B cell (primary cell): ENCODE measurements at regions not wholly inside any gene's neighbourhood (a gene's known extent, or its start where the extent isn't known, plus 50 kb on each side); places are given as distances from the start of the nearest gene placed in this dataset.

ENCODE experiments used
- ATAC-seq: fragments of 200-7000 bp; cut with Tn5 transposase; one replicate; pipeline ENCODE4 v1.10.0; 2021; ENCODE audit warnings: low read depth, mild to moderate bottlenecking, moderate number of reproducible peaks, moderate library complexity
- CTCF ChIA-PET: fragments of 350-600 bp; sonication (Branson Sonifier 250); formaldehyde crosslinking; loops from one replicate; lab custom pipeline; 2021; ENCODE audit warnings: antibody characterized with exemption, inconsistent platforms; lab: Charles Lee
- POLR2A ChIA-PET: fragments of 350-600 bp; sonication (Branson Sonifier 250); formaldehyde crosslinking; loops from one replicate; lab custom pipeline; 2021; ENCODE audit warnings: antibody characterized with exemption; lab: Charles Lee
- DNase-seq: peaks from one replicate; pipeline ENCODE4 v3.0.0; 2013
- H2AFZ ChIP-seq: 2 replicates; pipeline ENCODE4 v1.6.1; 2012; ENCODE audit warnings: mild to moderate bottlenecking, low read depth, low read length; ENCODE audit not compliant: insufficient read depth, poor library complexity, severe bottlenecking
- H3K27ac ChIP-seq, 2 donors: 1 replicate in 1 of 2; 2 replicates in 1 of 2; pipeline ENCODE4 v1.5.1; 2012 to 2013; ENCODE audit warnings: low read length in 2 of 2, mild to moderate bottlenecking in 2 of 2, moderate library complexity in 1 of 2
- H3K27me3 ChIP-seq, 4 experiments: fragments of 200-600 bp in 1 of 4; sonication (generic) in 1 of 4; replicated peaks in 1 of 4; 1 replicate in 2 of 4; 2 replicates in 2 of 4; pipeline versions ENCODE4 v1.6.1 to v1.7.0; 2013 to 2016; ENCODE audit warnings: low read length in 3 of 4, mild to moderate bottlenecking in 2 of 4, mixed read lengths in 1 of 4, moderate library complexity in 1 of 4; ENCODE audit not compliant: insufficient read depth in 4 of 4, control insufficient read depth in 3 of 4; ENCODE audit errors: control extremely low read depth in 1 of 4
- H3K36me3 ChIP-seq, 2 experiments: replicated peaks in 1 of 2; 1 replicate in 1 of 2; 2 replicates in 1 of 2; pipeline versions ENCODE4 v1.6.1 to v1.7.1; 2013; ENCODE audit warnings: low read length in 1 of 2; ENCODE audit not compliant: insufficient read depth in 2 of 2, control insufficient read depth in 1 of 2; ENCODE audit errors: control extremely low read depth in 1 of 2, extremely low read depth in 1 of 2
- H3K4me1 ChIP-seq, 2 donors: fragments of 200-600 bp in 1 of 2; sonication (generic) in 1 of 2; 1 replicate in 1 of 2; 2 replicates in 1 of 2; pipeline versions ENCODE4 v1.5.1 to v1.6.1; 2013 to 2017; ENCODE audit warnings: low read length in 2 of 2; ENCODE audit not compliant: control insufficient read depth in 2 of 2, insufficient read depth in 2 of 2
- H3K4me2 ChIP-seq: replicated peaks from 2 replicates; pipeline ENCODE3; 2012; ENCODE audit warnings: mild to moderate bottlenecking, low read depth, low read length; ENCODE audit not compliant: poor library complexity, severe bottlenecking
- H3K4me3 ChIP-seq, 5 experiments: fragments of 200-600 bp in 1 of 5; sonication (generic) in 1 of 5; 1 replicate in 3 of 5; 2 replicates in 2 of 5; pipeline versions ENCODE4 v1.5.1 to v1.7.0; 2011 to 2016; ENCODE audit warnings: low read length in 4 of 5, mild to moderate bottlenecking in 4 of 5, low read depth in 2 of 5, control low read depth in 1 of 5, moderate library complexity in 1 of 5; ENCODE audit not compliant: insufficient read depth in 1 of 5; ENCODE audit errors: control extremely low read depth in 1 of 5, extremely low read depth in 1 of 5
- H3K79me2 ChIP-seq: fragments of 200-600 bp; sonication (generic); one replicate; pipeline ENCODE4 v1.6.0; 2016; ENCODE audit warnings: low read length; ENCODE audit not compliant: control insufficient read depth, insufficient read depth
- H3K9ac ChIP-seq: fragments of 200-600 bp; sonication (generic); 2 replicates; pipeline ENCODE4 v1.6.1; 2017; ENCODE audit warnings: mild to moderate bottlenecking, low read length, moderate library complexity
- H3K9me3 ChIP-seq, 3 donors: one replicate each; pipeline versions ENCODE4 v1.6.1 to v1.7.1; 2013; ENCODE audit warnings: low read length in 2 of 3; ENCODE audit not compliant: control insufficient read depth in 2 of 3, insufficient read depth in 1 of 3; ENCODE audit errors: control extremely low read depth in 1 of 3
- H4K20me1 ChIP-seq: 2 replicates; pipeline ENCODE4 v1.6.0; 2012; ENCODE audit warnings: mild to moderate bottlenecking, low read length; ENCODE audit not compliant: insufficient read depth, control insufficient read depth, poor library complexity, severe bottlenecking
- H3K27ac Mint-ChIP-seq: one replicate; pipeline ENCODE4 v1.8.0; 2021; ENCODE audit warnings: mixed read lengths
- H3K27me3 Mint-ChIP-seq: one replicate; pipeline ENCODE4 v1.8.0; 2021; ENCODE audit warnings: mixed read lengths
- H3K4me1 Mint-ChIP-seq: one replicate; pipeline ENCODE4 v1.8.0; 2021; ENCODE audit warnings: mixed read lengths
- H3K4me3 Mint-ChIP-seq: one replicate; pipeline ENCODE4 v1.8.0; 2021; ENCODE audit warnings: mixed read lengths
- H3K9me3 Mint-ChIP-seq: one replicate; pipeline ENCODE4 v1.8.0; 2022; ENCODE audit warnings: mixed read lengths; ENCODE audit not compliant: insufficient read depth
- CTCF ChIP-seq: fragments of 200-600 bp; IDR thresholded peaks from one replicate; pipeline ENCODE4 v1.8.0; 2022; ENCODE audit warnings: antibody characterized with exemption, mild to moderate bottlenecking
- EZH2 ChIP-seq: IDR thresholded peaks from 2 replicates; pipeline ENCODE4 v1.6.1; 2012; ENCODE audit warnings: borderline replicate concordance, low read depth, mild to moderate bottlenecking, moderate library complexity, low read length; ENCODE audit not compliant: insufficient read depth, poor library complexity, severe bottlenecking
- WGBS: methylation state at CpG from one replicate; pipeline ENCODE4 v1.1.5; 2013; ENCODE audit warnings: missing lambda C conversion rate; ENCODE audit not compliant: insufficient coverage; 5-methylcytosine and 5-hydroxymethylcytosine counted together
- intact Hi-C: fragments of 100-400 bp; cut with micrococcal nuclease; formaldehyde crosslinking; loops from one replicate; pipeline ENCODE4 v1.10.0; 2022

GRCh38 chr7:125512373-125512772 is 582.7 kb upstream of the POT1 start:
- TF ChIP-seq CTCF (no peak), EZH2 (no peak)
- no peak overlapping the region for H3K27ac Mint-ChIP-seq
- DNase-seq: no peak
- H3K9me3 Mint-ChIP-seq: no peaks in the 10 kb centered on the region
- H3K27ac ChIP-seq: no peak overlapping the region
- H3K36me3 ChIP-seq: no peaks in the 10 kb centered on the region
- no peak overlapping the region for H3K4me3 ChIP-seq
- H3K4me1 ChIP-seq: no peaks in the 10 kb centered on the region
- ATAC-seq: no peak
- no peaks in the 10 kb centered on the region for H3K4me1 Mint-ChIP-seq
- no peak overlapping the region for H2AFZ ChIP-seq
- POLR2A ChIA-PET: no interaction called here
- H3K27me3 Mint-ChIP-seq: no peaks in the 10 kb centered on the region
- no peak overlapping the region for H3K4me3 Mint-ChIP-seq
- H3K9ac ChIP-seq: no peak overlapping the region
- intact Hi-C loops: no loop called here
- no peaks in the 10 kb centered on the region for H3K27me3 ChIP-seq
- H3K4me2 ChIP-seq: no peak overlapping the region
- 100% methylated on average over 1 of the region's 1 CpG for WGBS
- no peaks in the 10 kb centered on the region for H4K20me1 ChIP-seq
- no peaks in the 10 kb centered on the region for H3K79me2 ChIP-seq
- no peaks in the 10 kb centered on the region for H3K9me3 ChIP-seq
- CTCF ChIA-PET: no interaction called here

GRCh38 chr7:125511310-125511709 is 581.7 kb upstream of the POT1 start:
- Histone ChIP-seq H3K4me3 (no peak overlapping the region), H2AFZ (no peak overlapping the region), H3K27me3 (no peaks in the 10 kb centered on the region), H3K4me1 (no peaks in the 10 kb centered on the region), H3K27ac (no peak overlapping the region), H3K79me2 (no peaks in the 10 kb centered on the region), H4K20me1 (no peaks in the 10 kb centered on the region), H3K36me3 (no peaks in the 10 kb centered on the region), H3K9me3 (no peaks in the 10 kb centered on the region), H3K4me2 (no peak overlapping the region), H3K9ac (no peak overlapping the region)
- TF ChIP-seq CTCF (no peak), EZH2 (no peak)
- POLR2A ChIA-PET: no interaction called here
- H3K9me3 Mint-ChIP-seq: no peaks in the 10 kb centered on the region
- H3K4me1 Mint-ChIP-seq: no peaks in the 10 kb centered on the region
- DNase-seq (no peak), ATAC-seq (no peak)
- intact Hi-C loops: no loop called here
- CTCF ChIA-PET: no interaction called here
- WGBS: no CpG with 5 or more reads among the region's 5 CpGs
- H3K4me3 Mint-ChIP-seq: no peak overlapping the region
- no peaks in the 10 kb centered on the region for H3K27me3 Mint-ChIP-seq
- H3K27ac Mint-ChIP-seq: no peak overlapping the region
